ENCODE measurements at regions not wholly inside any gene's neighbourhood (a gene's known extent, or its start where the extent isn't known, plus 50 kb on each side); places are given as distances from the start of the nearest gene placed in this dataset.
A peak's percentile ranks its signal among the peaks of the same experiment; 100 is the strongest.

- intact Hi-C loops (cut with micrococcal nuclease), result loop anchor here (5.0 kb wide), 1 partner anchor 1415 kb away; no protein-coding TSS in a partner anchor
- no peak overlapping the region for H3K9ac ChIP-seq (replicated peaks; ENCODE audit: extremely low read depth, insufficient read depth, low read length)
- dilution Hi-C loops (cut with MboI; ENCODE audit: extremely low pct_ligation_motif_present, low sequenced_read_pairs), result no loop called here
- peaks cover 0 to 1% of the 10 kb centered on the region in 2 experiments for H3K27me3 ChIP-seq (ENCODE audit: control insufficient read depth in 2 of 2, insufficient read depth in 2 of 2, low read length in 2 of 2)
- H3K36me3 ChIP-seq (ENCODE audit: control insufficient read depth in 2 of 2, extremely low read depth in 1 of 2, insufficient read depth in 2 of 2, low read length in 2 of 2), result no peaks in the 10 kb centered on the region
- no peaks in the 10 kb centered on the region for H3K9me1 ChIP-seq (replicated peaks; ENCODE audit: control insufficient read depth, extremely low read depth, insufficient read depth, low read length)
- TF ChIP-seq FOS (IDR thresholded peaks at IDR 0.05; ENCODE audit: borderline replicate concordance, insufficient read depth, low read length) (peak; percentile 87), JUN (IDR thresholded peaks at IDR 0.05; ENCODE audit: borderline replicate concordance, insufficient read depth, insufficient read length, low read depth) (peak; percentile 35), MYC (IDR thresholded peaks at IDR 0.05; ENCODE audit: low read depth, low read length) (no peak)
- H3K4me1 ChIP-seq (ENCODE audit: control insufficient read depth, extremely low read depth, insufficient read depth, low read length), result peaks cover 17% of the 10 kb centered on the region
- H3K4me2 ChIP-seq (ENCODE audit: insufficient read depth, low read length), result no peak overlapping the region
- H4K20me1 ChIP-seq (replicated peaks; ENCODE audit: control insufficient read depth, extremely low read depth, insufficient read depth, low read length), result no peaks in the 10 kb centered on the region
- ChIA-PET POLR2A (no interaction called here), CTCF (interaction anchor here (0.7 to 1.5 kb wide), 4 partner anchors 12 to 1580 kb away, joined by 3 to 7 read pairs (median 4); no protein-coding TSS in a partner anchor)
- H3K9me3 ChIP-seq (replicated peaks; ENCODE audit: control insufficient read depth, insufficient read depth, low read length), result no peaks in the 10 kb centered on the region
- BruUV-seq (replicated peaks), result no TSS peak
- H3K27ac ChIP-seq (ENCODE audit: insufficient read depth, low read depth, low read length), result no peak overlapping the region
- FAIRE-seq (peak; percentile 80), DNase-seq (ENCODE audit: low read depth, low spot score) (peak; percentile 63)
- no peak overlapping the region for H2AFZ ChIP-seq (ENCODE audit: low read depth, low read length)
- no peaks in the 10 kb centered on the region for H3K79me2 ChIP-seq (ENCODE audit: control insufficient read depth, insufficient read depth, low read length)
- no peak overlapping the region for H3K4me3 ChIP-seq (replicated peaks in 1 of 3; ENCODE audit: insufficient read depth in 1 of 3, low read depth in 1 of 3, low read length in 3 of 3)
Observed at GRCh38 chr11:128022007-128022368, 565.4 kb downstream of the ETS1 start.

- Histone ChIP-seq H4K20me1 (replicated peaks; ENCODE audit: control insufficient read depth, extremely low read depth, insufficient read depth, low read length) (no peaks in the 10 kb centered on the region), H3K4me2 (ENCODE audit: insufficient read depth, low read length) (no peak overlapping the region), H3K4me1 (ENCODE audit: control insufficient read depth, extremely low read depth, insufficient read depth, low read length) (peaks cover 13% of the 10 kb centered on the region), H3K9ac (replicated peaks; ENCODE audit: extremely low read depth, insufficient read depth, low read length) (no peak overlapping the region), H3K9me1 (replicated peaks; ENCODE audit: control insufficient read depth, extremely low read depth, insufficient read depth, low read length) (no peaks in the 10 kb centered on the region), H3K27ac (ENCODE audit: insufficient read depth, low read depth, low read length) (no peak overlapping the region), H3K36me3 (ENCODE audit: control insufficient read depth in 2 of 2, extremely low read depth in 1 of 2, insufficient read depth in 2 of 2, low read length in 2 of 2) (no peaks in the 10 kb centered on the region), H3K9me3 (replicated peaks; ENCODE audit: control insufficient read depth, insufficient read depth, low read length) (no peaks in the 10 kb centered on the region), H3K79me2 (ENCODE audit: control insufficient read depth, insufficient read depth, low read length) (no peaks in the 10 kb centered on the region), H3K27me3 (ENCODE audit: control insufficient read depth in 2 of 2, insufficient read depth in 2 of 2, low read length in 2 of 2) (peaks cover 0 to 1% of the 10 kb centered on the region in 2 experiments), H3K4me3 (replicated peaks in 1 of 3; ENCODE audit: insufficient read depth in 1 of 3, low read depth in 1 of 3, low read length in 3 of 3) (no peak overlapping the region), H2AFZ (ENCODE audit: low read depth, low read length) (no peak overlapping the region)
- dilution Hi-C loops (cut with MboI; ENCODE audit: extremely low pct_ligation_motif_present, low sequenced_read_pairs) (no loop called here), intact Hi-C loops (cut with micrococcal nuclease) (loop anchor here (1.0 to 5.0 kb wide), 2 partner anchors 178 to 1414 kb away; no protein-coding TSS in a partner anchor)
- TF ChIP-seq CTCF (IDR thresholded peaks at IDR 0.05; ENCODE audit: extremely low read depth in 1 of 2, insufficient read depth in 1 of 2, low read depth in 1 of 2, low read length in 2 of 2) (peak; percentile 21 to 27), POLR2A (IDR thresholded peaks at IDR 0.05; ENCODE audit: low read depth, low read length) (no peak), EZH2 (IDR thresholded peaks at IDR 0.05; ENCODE audit: borderline replicate concordance, low read depth, low read length, severe bottlenecking) (no peak)
- ChIA-PET POLR2A (no interaction called here), CTCF (interaction anchor here (1.0 to 1.5 kb wide), 3 partner anchors 15 to 1580 kb away, joined by 3 to 7 read pairs (median 5); no protein-coding TSS in a partner anchor)
- DNase-seq (ENCODE audit: low read depth, low spot score), result no peak
- no peak for FAIRE-seq
- no TSS peak for BruUV-seq (replicated peaks)
Observed at GRCh38 chr11:128021349-128022006, 565.9 kb downstream of the ETS1 start.

Measured in endothelial cell of umbilical vein (primary cell).